ENCODE measurements at regions not wholly inside any gene's neighbourhood (a gene's known extent, or its start where the extent isn't known, plus 50 kb on each side); places are given as distances from the start of the nearest gene placed in this dataset.

GRCh38 chr6:44060612-44061374 lies 66.5 kb downstream of the MRPL14 start:
- TF ChIP-seq, protein P1, sequence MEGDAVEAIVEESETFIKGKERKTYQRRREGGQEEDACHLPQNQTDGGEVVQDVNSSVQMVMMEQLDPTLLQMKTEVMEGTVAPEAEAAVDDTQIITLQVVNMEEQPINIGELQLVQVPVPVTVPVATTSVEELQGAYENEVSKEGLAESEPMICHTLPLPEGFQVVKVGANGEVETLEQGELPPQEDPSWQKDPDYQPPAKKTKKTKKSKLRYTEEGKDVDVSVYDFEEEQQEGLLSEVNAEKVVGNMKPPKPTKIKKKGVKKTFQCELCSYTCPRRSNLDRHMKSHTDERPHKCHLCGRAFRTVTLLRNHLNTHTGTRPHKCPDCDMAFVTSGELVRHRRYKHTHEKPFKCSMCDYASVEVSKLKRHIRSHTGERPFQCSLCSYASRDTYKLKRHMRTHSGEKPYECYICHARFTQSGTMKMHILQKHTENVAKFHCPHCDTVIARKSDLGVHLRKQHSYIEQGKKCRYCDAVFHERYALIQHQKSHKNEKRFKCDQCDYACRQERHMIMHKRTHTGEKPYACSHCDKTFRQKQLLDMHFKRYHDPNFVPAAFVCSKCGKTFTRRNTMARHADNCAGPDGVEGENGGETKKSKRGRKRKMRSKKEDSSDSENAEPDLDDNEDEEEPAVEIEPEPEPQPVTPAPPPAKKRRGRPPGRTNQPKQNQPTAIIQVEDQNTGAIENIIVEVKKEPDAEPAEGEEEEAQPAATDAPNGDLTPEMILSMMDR (IDR thresholded peaks at IDR 0.05 in 2 of 3, conservative IDR thresholded peaks at IDR 0.05 in 1 of 3; ENCODE audit: insufficient read depth in 2 of 3, low read depth in 1 of 3, low read length in 3 of 3), result no peak
- TF ChIP-seq TRIM24 (IDR thresholded peaks at IDR 0.05) (no peak), POLR2AphosphoS5 (IDR thresholded peaks at IDR 0.05; ENCODE audit: control insufficient read depth, insufficient read depth, low read depth, low read length) (no peak), ZNF707 (CRISPR knock-in tag; conservative IDR thresholded peaks at IDR 0.05) (no peak), FOSL1 (tag; conservative IDR thresholded peaks at IDR 0.05) (no peak), ZNF785 (CRISPR knock-in tag; IDR thresholded peaks at IDR 0.05) (no peak), CCAR2 (IDR thresholded peaks at IDR 0.05; ENCODE audit: low read depth, low read length) (no peak), U2AF1 (optimal IDR thresholded peaks at IDR 0.05; ENCODE audit: low read depth, low read length) (no peak), ZNF239 (CRISPR knock-in tag; IDR thresholded peaks at IDR 0.05) (no peak), EZH2 (IDR thresholded peaks at IDR 0.05; ENCODE audit: borderline replicate concordance, low read depth, low read length) (no peak)
- TF ChIP-seq, protein P2, sequence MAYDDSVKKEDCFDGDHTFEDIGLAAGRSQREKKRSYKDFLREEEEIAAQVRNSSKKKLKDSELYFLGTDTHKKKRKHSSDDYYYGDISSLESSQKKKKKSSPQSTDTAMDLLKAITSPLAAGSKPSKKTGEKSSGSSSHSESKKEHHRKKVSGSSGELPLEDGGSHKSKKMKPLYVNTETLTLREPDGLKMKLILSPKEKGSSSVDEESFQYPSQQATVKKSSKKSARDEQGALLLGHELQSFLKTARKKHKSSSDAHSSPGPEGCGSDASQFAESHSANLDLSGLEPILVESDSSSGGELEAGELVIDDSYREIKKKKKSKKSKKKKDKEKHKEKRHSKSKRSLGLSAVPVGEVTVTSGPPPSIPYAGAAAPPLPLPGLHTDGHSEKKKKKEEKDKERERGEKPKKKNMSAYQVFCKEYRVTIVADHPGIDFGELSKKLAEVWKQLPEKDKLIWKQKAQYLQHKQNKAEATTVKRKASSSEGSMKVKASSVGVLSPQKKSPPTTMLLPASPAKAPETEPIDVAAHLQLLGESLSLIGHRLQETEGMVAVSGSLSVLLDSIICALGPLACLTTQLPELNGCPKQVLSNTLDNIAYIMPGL (CRISPR knock-in tag; IDR thresholded peaks at IDR 0.05), result no peak
- TF ChIP-seq, protein P3, sequence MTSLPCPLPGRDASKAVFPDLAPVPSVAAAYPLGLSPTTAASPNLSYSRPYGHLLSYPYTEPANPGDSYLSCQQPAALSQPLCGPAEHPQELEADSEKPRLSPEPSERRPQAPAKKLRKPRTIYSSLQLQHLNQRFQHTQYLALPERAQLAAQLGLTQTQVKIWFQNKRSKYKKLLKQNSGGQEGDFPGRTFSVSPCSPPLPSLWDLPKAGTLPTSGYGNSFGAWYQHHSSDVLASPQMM (CRISPR knock-in tag; IDR thresholded peaks at IDR 0.05), result no peak

All from K562 (cell line).